ENCODE measurements at regions not wholly inside any gene's neighbourhood (a gene's known extent, or its start where the extent isn't known, plus 50 kb on each side); places are given as distances from the start of the nearest gene placed in this dataset.

- Histone ChIP-seq H3K27ac (ENCODE audit: extremely low read depth, low read depth, low read length) (no peak overlapping the region), H2AFZ (ENCODE audit: low read depth, low read length) (no peak overlapping the region), H3K4me3 (no peak overlapping the region), H3K9me1 (ENCODE audit: control insufficient read depth, insufficient read depth, low read length) (no peaks in the 10 kb centered on the region), H3K4me1 (replicated peaks in 1 of 2; ENCODE audit: control insufficient read depth in 2 of 2, insufficient read depth in 2 of 2, low read length in 2 of 2) (no peaks in the 10 kb centered on the region), H3K79me2 (ENCODE audit: control insufficient read depth, insufficient read depth, low read length) (no peaks in the 10 kb centered on the region), H3K9ac (ENCODE audit: insufficient read depth in 1 of 2, low read depth in 2 of 2, low read length in 2 of 2) (no peak overlapping the region), H3K36me3 (ENCODE audit: control insufficient read depth, insufficient read depth, low read length) (no peaks in the 10 kb centered on the region), H3K4me2 (ENCODE audit: insufficient read depth, low read length) (no peak overlapping the region), H4K20me1 (replicated peaks; ENCODE audit: control insufficient read depth, insufficient read depth, low read length) (no peaks in the 10 kb centered on the region), H3K9me3 (replicated peaks; ENCODE audit: control insufficient read depth, insufficient read depth, low read depth, low read length) (no peaks in the 10 kb centered on the region), H3K27me3 (ENCODE audit: control insufficient read depth in 2 of 2, insufficient read depth in 2 of 2, low read length in 2 of 2) (no peaks in the 10 kb centered on the region)
- no peak for ATAC-seq
- WGBS (ENCODE audit: insufficient coverage, low coverage, missing lambda C conversion rate): 0% methylated on average over 6 of the region's 6 CpGs
- intact Hi-C loops (cut with micrococcal nuclease): no loop called here
- TF ChIP-seq PHTF2 (CRISPR knock-in tag; IDR thresholded peaks at IDR 0.05) (no peak), SMARCE1 (IDR thresholded peaks at IDR 0.05) (no peak), ZNF76 (CRISPR knock-in tag; IDR thresholded peaks at IDR 0.05; ENCODE audit: borderline replicate concordance) (no peak), ZNF592 (IDR thresholded peaks at IDR 0.05) (no peak), ZBTB2 (IDR thresholded peaks at IDR 0.05) (no peak), CHCHD3 (CRISPR knock-in tag; IDR thresholded peaks at IDR 0.05) (no peak), HDAC1 (IDR thresholded peaks at IDR 0.05) (no peak)
- TF ChIP-seq, protein P1, sequence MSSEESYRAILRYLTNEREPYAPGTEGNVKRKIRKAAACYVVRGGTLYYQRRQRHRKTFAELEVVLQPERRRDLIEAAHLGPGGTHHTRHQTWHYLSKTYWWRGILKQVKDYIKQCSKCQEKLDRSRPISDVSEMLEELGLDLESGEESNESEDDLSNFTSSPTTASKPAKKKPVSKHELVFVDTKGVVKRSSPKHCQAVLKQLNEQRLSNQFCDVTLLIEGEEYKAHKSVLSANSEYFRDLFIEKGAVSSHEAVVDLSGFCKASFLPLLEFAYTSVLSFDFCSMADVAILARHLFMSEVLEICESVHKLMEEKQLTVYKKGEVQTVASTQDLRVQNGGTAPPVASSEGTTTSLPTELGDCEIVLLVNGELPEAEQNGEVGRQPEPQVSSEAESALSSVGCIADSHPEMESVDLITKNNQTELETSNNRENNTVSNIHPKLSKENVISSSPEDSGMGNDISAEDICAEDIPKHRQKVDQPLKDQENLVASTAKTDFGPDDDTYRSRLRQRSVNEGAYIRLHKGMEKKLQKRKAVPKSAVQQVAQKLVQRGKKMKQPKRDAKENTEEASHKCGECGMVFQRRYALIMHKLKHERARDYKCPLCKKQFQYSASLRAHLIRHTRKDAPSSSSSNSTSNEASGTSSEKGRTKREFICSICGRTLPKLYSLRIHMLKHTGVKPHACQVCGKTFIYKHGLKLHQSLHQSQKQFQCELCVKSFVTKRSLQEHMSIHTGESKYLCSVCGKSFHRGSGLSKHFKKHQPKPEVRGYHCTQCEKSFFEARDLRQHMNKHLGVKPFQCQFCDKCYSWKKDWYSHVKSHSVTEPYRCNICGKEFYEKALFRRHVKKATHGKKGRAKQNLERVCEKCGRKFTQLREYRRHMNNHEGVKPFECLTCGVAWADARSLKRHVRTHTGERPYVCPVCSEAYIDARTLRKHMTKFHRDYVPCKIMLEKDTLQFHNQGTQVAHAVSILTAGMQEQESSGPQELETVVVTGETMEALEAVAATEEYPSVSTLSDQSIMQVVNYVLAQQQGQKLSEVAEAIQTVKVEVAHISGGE (CRISPR knock-in tag; IDR thresholded peaks at IDR 0.05): no peak
- TF ChIP-seq, protein P2, sequence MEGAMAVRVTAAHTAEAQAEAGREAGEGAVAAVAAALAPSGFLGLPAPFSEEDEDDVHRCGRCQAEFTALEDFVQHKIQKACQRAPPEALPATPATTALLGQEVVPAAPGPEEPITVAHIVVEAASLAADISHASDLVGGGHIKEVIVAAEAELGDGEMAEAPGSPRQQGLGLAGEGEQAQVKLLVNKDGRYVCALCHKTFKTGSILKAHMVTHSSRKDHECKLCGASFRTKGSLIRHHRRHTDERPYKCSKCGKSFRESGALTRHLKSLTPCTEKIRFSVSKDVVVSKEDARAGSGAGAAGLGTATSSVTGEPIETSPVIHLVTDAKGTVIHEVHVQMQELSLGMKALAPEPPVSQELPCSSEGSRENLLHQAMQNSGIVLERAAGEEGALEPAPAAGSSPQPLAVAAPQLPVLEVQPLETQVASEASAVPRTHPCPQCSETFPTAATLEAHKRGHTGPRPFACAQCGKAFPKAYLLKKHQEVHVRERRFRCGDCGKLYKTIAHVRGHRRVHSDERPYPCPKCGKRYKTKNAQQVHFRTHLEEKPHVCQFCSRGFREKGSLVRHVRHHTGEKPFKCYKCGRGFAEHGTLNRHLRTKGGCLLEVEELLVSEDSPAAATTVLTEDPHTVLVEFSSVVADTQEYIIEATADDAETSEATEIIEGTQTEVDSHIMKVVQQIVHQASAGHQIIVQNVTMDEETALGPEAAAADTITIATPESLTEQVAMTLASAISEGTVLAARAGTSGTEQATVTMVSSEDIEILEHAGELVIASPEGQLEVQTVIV (CRISPR knock-in tag; IDR thresholded peaks at IDR 0.05; ENCODE audit: borderline replicate concordance): no peak
- in situ Hi-C loops (cut with MboI): no loop called here
- CTCF ChIA-PET (ENCODE audit: low intra/inter-chr PET ratio): no interaction called here
- POLR2A ChIA-PET: no interaction called here
- DNase-seq (ENCODE audit: extremely low read depth in 1 of 4, low spot score in 3 of 4): no peak
- FAIRE-seq: no peak
- BruUV-seq (replicated peaks): no TSS peak
Observed at GRCh38 chr13:88526853-88527215, 855.7 kb downstream of the SLITRK5 start.

Measured in K562 (cell line).